ENCODE measurements at regions not wholly inside any gene's neighbourhood (a gene's known extent, or its start where the extent isn't known, plus 50 kb on each side); places are given as distances from the start of the nearest gene placed in this dataset.

GRCh38 chr6:19754686-19755085 is 82.5 kb upstream of the ID4 start:
- H3K4me1 ChIP-seq (ENCODE audit: control insufficient read depth, extremely low read depth, insufficient read depth, low read length): no peaks in the 10 kb centered on the region
- no peaks in the 10 kb centered on the region for H4K20me1 ChIP-seq (replicated peaks; ENCODE audit: control insufficient read depth, extremely low read depth, insufficient read depth, low read length)
- no peaks in the 10 kb centered on the region for H3K9me1 ChIP-seq (replicated peaks; ENCODE audit: control insufficient read depth, extremely low read depth, insufficient read depth, low read length)
- no peak overlapping the region for H3K4me2 ChIP-seq (ENCODE audit: insufficient read depth, low read length)
- no TSS peak for BruUV-seq (replicated peaks)
- FAIRE-seq (no peak), DNase-seq (ENCODE audit: low read depth, low spot score) (no peak)
- no peak overlapping the region for H2AFZ ChIP-seq (ENCODE audit: low read depth, low read length)
- no peaks in the 10 kb centered on the region for H3K27me3 ChIP-seq (ENCODE audit: control insufficient read depth in 2 of 2, insufficient read depth in 2 of 2, low read length in 2 of 2)
- no peak overlapping the region for H3K4me3 ChIP-seq (replicated peaks in 1 of 3; ENCODE audit: insufficient read depth in 1 of 3, low read depth in 1 of 3, low read length in 3 of 3)
- intact Hi-C loops (cut with micrococcal nuclease): no loop called here
- H3K36me3 ChIP-seq (ENCODE audit: control insufficient read depth in 2 of 2, extremely low read depth in 1 of 2, insufficient read depth in 2 of 2, low read length in 2 of 2): no peaks in the 10 kb centered on the region
- no peaks in the 10 kb centered on the region for H3K79me2 ChIP-seq (ENCODE audit: control insufficient read depth, insufficient read depth, low read length)
- dilution Hi-C loops (cut with MboI; ENCODE audit: extremely low pct_ligation_motif_present, low sequenced_read_pairs): no loop called here
- no peaks in the 10 kb centered on the region for H3K9me3 ChIP-seq (replicated peaks; ENCODE audit: control insufficient read depth, insufficient read depth, low read length)
- H3K27ac ChIP-seq (ENCODE audit: insufficient read depth, low read depth, low read length): no peak overlapping the region
- ChIA-PET CTCF (no interaction called here), POLR2A (no interaction called here)
- no peak overlapping the region for H3K9ac ChIP-seq (replicated peaks; ENCODE audit: extremely low read depth, insufficient read depth, low read length)
- TF ChIP-seq POLR2A (IDR thresholded peaks at IDR 0.05; ENCODE audit: low read depth, low read length): no peak
- TF ChIP-seq, protein P1, sequence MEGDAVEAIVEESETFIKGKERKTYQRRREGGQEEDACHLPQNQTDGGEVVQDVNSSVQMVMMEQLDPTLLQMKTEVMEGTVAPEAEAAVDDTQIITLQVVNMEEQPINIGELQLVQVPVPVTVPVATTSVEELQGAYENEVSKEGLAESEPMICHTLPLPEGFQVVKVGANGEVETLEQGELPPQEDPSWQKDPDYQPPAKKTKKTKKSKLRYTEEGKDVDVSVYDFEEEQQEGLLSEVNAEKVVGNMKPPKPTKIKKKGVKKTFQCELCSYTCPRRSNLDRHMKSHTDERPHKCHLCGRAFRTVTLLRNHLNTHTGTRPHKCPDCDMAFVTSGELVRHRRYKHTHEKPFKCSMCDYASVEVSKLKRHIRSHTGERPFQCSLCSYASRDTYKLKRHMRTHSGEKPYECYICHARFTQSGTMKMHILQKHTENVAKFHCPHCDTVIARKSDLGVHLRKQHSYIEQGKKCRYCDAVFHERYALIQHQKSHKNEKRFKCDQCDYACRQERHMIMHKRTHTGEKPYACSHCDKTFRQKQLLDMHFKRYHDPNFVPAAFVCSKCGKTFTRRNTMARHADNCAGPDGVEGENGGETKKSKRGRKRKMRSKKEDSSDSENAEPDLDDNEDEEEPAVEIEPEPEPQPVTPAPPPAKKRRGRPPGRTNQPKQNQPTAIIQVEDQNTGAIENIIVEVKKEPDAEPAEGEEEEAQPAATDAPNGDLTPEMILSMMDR (IDR thresholded peaks at IDR 0.05; ENCODE audit: extremely low read depth in 1 of 2, insufficient read depth in 1 of 2, low read depth in 1 of 2, low read length in 2 of 2): no peak
- no peak for TF ChIP-seq FOS (IDR thresholded peaks at IDR 0.05; ENCODE audit: borderline replicate concordance, insufficient read depth, low read length)
- TF ChIP-seq POLR2AphosphoS5 (IDR thresholded peaks at IDR 0.05; ENCODE audit: insufficient read depth, low read depth, low read length): no peak
- no peak for TF ChIP-seq EZH2 (IDR thresholded peaks at IDR 0.05; ENCODE audit: borderline replicate concordance, low read depth, low read length, severe bottlenecking)
- no peak for TF ChIP-seq JUN (IDR thresholded peaks at IDR 0.05; ENCODE audit: borderline replicate concordance, insufficient read depth, insufficient read length, low read depth)
- no peak for TF ChIP-seq GATA2 (IDR thresholded peaks at IDR 0.05; ENCODE audit: insufficient read depth, insufficient read length, low read depth, low read length)
- TF ChIP-seq MAX (IDR thresholded peaks at IDR 0.05; ENCODE audit: insufficient read depth, insufficient read length): no peak
- no peak for TF ChIP-seq MYC (IDR thresholded peaks at IDR 0.05; ENCODE audit: low read depth, low read length)

Data from endothelial cell of umbilical vein (primary cell).